ENCODE measurements at regions not wholly inside any gene's neighbourhood (a gene's known extent, or its start where the extent isn't known, plus 50 kb on each side); places are given as distances from the start of the nearest gene placed in this dataset.
"Not testable (repeated sequence)": the region's sequence is repeated elsewhere in the genome, so short reads cannot be mapped to it uniquely, and the experiment has no call there.

- no peak for DNase-seq
Measured at GRCh38 chr16:73427164-73427563, 379.2 kb upstream of the ZFHX3 start.

DNA sequence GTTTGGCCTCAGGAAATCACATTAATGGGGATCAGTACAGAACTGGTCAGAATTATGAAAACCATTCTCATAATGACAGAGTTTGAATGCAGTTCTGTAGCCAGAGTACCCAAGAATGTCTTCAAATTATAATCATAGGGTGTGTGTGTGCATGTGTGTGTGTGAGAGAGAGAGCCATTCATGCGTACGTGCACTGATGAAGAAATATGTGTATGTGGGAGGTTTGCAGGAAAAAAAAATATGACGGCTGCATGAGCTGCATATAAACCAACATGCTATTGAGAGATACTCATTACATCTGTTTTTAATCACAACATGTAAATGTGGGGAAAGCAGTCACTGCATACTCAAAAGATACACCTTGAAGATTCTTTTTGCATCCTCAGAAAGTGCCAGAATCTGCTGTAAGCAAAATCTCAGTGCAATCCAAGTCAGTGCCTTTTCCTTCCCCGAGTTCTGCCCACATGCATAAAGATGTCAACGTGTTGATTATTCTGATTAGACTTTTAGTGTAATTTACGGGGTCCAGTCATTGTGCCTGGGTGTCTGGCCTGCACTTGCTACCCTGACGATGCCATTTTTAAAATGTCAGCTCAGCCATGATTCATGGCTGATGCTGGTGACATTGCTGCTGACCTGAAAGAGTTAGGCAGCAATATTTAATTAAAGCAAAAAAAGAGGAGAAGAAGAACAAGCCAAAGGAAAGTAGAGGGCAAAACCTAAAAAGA, 378.7 kb upstream of the ZFHX3 start:
- DNase-seq: no peak

DNA sequence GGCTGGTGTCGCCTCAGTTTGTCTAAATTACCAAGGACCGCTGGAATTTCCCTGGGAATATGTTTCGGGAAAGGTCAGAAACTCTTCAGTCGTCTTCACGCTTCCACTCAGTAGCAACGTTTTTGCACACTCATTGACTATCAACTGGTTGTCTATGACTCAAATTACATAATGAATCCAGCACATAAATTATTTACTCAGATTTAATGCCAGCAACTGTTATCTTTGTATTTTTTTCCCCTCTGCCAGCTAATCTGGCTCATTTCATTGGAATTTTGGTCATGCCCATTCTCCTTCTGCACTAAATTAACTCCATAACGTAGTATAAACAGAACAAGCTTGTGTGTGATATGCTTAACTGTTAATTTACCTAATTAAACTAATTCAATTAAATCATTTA, 372.7 kb upstream of the ZFHX3 start:
- DNase-seq: no peak

GRCh38 chr16:73420244-73420643, 372.3 kb upstream of the ZFHX3 start:
- DNase-seq: no peak

- peak; percentile 24 for DNase-seq
Measured at GRCh38 chr16:73418691-73419090, 370.8 kb upstream of the ZFHX3 start.

DNA sequence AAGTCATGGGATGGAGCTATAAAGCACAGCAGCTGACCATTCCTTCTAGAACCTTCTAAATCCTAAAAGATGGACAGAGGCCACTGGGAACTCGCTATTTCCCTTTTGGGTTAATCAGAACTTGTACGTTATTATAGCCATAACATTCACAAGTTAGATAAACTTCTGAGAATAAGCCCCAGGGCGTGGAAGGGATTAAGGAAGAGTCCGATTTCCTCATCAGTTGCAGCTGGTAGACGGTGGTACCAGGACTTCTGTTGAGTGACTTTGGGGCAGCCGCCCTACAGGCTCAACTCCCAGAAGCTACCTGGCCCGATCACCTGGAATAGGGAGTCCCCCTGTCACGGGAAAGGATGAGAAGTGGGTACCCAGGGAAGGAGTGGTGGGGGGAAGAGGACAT, 370.1 kb upstream of the ZFHX3 start:
- peak; percentile 15 for DNase-seq

GRCh38 chr16:73415286-73415685, 367.4 kb upstream of the ZFHX3 start:
- no peak for DNase-seq

- DNase-seq: peak; percentile 11
Measured at GRCh38 chr16:73414638-73415037, 366.7 kb upstream of the ZFHX3 start.

DNA sequence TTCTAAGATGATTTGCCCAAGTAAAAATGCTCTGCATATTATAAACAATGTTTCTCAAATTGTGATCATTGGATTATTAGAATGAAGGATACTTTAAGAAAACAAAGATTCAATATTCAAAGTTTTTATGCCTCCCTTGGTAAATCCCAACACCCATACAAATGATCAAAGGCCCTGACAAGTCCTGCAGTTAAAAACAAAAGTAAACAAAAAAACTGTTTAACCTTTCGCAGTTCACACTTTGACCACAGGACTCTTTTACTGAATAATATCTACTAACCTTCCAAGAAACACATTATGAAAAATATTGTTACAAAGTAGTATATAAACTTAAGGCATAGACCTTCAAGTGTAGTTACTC, 365.9 kb upstream of the ZFHX3 start:
- no peak for DNase-seq

DNA sequence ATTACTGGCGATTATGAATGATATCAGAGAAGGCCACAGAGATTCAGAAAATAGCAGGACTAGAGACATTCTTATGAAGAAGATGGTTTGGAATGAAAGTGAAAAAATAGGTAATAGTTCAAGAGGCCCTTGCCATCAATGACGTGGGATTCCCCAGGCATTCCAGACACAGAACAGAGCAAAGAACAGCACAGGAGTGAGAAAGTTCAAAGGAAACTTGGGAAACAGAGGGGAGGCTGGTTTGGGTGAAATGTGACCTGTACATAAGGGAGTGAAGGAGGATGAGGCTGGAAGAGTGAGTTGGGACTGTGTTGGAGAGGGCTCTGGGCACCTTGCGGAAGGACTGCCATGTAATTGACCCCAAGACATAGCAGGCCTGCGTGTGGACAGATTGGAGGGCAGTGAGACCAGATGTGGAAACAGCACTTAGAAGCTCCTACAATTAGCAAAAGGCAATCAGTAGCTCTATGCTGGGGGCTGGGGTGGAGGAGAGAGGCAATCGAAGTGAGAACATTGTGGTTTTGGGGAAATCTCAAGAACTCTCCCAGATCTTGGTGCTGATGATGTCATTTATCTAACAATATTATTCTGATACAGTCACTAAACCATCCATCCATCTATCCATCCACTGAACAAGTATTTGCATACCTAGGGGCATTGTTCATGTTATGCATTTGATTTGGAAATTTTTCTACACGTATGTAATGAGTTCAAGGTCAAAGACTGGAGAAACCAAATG, 365.3 kb upstream of the ZFHX3 start:
- DNase-seq: peak; percentile 5

- no peak for DNase-seq
Measured at GRCh38 chr16:73412416-73412815, 364.5 kb upstream of the ZFHX3 start.

GRCh38 chr16:73408716-73409115, 360.8 kb upstream of the ZFHX3 start:
- no peak for DNase-seq

- no peak for DNase-seq
Measured at GRCh38 chr16:73408311-73408710, 360.4 kb upstream of the ZFHX3 start.

- no peak for DNase-seq
Measured at GRCh38 chr16:73405851-73406250, 357.9 kb upstream of the ZFHX3 start.

DNA sequence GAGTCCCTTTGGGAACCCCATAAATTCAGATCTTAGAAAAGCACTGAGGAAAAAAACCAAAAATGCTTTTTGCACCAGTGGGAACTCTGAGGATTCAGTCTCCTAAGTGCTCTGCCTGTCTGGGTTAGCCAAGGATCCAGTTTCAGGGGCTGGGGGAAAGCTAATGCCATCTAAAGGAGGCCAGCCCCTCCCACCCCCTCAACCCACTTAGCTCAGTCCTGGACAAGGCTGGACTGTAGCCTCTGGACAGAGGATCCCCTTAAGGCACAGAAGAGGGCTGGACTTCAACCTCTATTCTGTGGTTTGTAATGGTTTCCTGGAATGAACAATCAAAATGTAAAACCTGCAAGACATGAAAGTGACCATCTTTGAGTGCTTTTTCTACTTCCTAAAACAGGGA, 356.1 kb upstream of the ZFHX3 start:
- no peak for DNase-seq

DNA sequence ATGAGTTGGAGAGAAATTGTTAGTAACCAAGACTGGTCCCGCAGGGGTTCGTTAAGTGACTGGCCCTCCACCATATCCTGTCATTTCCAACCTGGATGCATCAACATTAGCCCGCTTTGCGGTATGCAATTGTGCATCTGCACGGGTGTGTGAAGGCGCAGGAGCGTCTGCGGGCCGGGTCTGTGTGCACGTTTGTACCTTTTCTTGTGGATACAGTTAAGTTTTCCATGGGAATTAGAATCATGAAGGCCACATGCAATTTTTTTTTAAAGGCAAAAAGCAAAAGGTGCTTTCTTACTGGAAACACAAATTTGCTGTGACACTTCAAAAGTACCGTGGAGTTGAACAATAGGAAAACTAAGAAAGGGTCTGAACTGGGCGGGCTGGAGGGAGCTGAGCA, 355.4 kb upstream of the ZFHX3 start:
- no peak for DNase-seq

DNA sequence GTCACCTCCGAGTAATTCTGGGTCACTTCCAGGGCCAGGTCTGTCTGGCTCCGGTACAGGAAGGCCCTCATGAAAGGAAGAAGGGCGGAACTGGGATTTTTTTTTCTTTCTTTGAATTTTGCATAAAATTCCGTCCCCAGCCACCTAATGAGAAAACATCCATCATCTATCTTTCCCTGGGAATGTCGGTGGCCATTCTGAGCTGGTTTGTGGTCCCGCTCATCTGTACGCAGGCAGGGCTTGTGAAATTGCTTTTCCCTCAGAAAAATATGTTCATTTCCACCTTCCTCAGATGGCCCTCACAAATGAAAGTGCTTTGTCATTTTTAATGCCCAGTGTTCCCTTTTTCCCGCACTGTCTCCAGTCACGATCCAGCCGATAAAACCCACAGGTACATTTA, 353.0 kb upstream of the ZFHX3 start:
- DNase-seq: no peak

DNA sequence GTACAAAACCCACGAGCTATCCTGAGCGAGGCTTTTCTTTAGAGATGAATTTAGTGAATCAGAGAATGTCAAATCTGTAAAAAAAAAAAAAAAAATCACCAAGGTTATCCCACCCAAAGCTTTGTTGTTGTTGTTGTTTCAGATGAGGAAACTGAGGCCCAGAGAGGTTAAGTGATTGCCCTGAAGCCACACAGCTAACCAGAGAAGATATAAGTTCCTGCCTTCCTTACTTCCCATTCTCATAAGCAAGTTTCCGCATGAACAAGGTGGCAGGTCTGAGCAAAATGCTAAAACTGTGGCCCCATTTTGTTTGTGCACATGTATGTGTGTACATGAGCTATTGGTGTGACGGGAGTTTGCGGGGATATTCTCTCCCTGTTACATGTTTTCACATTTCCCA, 352.1 kb upstream of the ZFHX3 start:
- DNase-seq: no peak

DNA sequence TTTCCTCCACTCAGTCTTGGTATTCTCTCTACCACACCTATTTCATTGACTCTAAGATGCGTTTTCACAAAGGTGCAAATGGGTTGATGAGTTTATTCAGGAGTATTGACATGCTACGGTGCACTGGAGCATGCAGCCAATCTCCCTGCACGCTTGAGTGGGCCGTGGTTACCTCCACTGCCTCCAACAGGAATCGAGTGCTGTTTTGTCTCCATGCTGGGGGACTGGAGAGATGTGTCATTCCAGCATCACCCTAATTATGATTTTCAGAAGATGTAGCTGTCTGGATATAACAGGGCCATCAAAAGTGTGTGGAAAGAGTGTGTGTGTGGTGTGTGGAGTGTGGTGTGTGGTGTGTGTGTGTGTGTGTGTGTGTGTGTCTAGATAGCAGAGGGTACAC, 351.6 kb upstream of the ZFHX3 start:
- no peak for DNase-seq

DNA sequence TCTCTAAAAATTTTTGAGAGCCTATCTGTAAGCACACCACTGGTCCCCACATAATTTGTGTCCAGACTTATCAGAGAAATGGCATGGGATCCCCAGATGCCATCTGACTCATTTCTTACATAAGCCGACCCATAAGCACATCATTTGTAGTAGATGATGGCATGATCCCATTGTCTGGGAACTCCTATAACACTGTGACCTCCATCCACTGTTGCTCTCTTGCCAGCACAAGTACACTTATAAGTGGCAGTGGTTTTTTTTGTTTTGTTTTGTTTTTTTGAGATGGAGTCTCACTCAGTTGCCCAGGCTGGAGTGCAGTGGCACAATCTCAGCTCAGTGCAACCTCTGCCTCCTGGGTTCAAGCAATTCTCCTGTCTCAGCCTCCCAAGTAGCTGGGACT, 350.7 kb upstream of the ZFHX3 start:
- not testable (repeated sequence) for DNase-seq

GRCh38 chr16:73396556-73396955, 348.6 kb upstream of the ZFHX3 start:
- DNase-seq: no peak

DNA sequence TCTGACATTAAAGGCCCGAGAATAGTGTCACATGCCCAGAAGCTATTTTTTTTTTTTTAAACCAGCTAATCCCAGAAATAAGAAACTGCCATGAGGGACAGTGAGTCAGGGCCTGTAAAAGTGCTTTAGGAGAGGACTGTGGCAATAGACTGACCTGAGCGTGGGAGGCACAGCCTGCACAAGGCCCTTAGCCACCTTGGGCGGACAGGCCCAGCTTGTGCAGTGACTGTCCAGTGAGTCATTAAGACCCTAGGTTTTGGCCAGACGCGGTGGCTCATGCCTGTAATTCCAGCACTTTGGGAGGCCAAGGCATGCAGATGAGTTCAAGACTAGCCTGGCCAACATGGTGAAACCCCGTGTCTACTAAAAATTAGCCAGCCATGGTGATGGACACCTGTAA, 343.0 kb upstream of the ZFHX3 start:
- DNase-seq: no peak

DNA sequence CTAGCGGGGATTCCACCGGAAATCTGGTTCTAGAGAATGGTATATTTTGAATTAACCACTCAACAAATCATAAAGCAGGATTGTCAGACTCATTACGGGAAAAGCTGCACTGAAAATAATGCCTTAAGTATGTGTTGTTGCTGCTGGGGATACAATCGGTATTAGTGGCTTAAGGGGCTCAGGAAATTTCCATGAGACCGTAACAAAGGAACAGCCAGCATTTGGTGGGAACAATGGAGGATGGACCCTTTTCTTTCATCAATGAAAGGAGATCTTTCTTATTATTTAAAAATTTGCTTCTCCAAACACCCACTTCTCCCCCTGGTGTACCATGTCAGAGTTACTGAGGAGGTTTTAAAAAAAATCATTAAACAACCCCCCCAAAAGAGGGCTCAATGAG, 342.6 kb upstream of the ZFHX3 start:
- DNase-seq: no peak

DNA sequence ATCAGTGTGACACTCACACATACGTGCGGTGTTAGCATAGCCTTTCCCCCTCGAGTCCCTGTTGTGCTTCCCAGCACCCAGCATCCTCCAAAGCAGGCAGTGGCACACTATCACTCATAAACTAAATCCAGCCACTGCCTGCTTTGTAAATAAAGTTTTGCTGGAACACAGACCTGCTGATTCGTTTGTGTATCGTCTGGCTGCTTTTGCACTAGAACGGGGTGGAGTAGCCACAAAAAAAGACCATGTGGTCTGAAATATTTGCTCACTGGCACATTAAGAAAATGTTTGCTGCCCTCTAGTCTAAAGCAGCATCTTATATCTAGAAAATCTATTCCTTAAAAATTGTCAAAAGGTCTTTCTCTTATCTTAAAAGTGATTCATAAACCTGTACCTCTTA, 341.2 kb upstream of the ZFHX3 start:
- DNase-seq: no peak

GRCh38 chr16:73387979-73388378, 340.1 kb upstream of the ZFHX3 start:
- DNase-seq: no peak

Measured in right forelimb (tissue), 1 donor.